GM23338 (cell line): ENCODE measurements at regions not wholly inside any gene's neighbourhood (a gene's known extent, or its start where the extent isn't known, plus 50 kb on each side); places are given as distances from the start of the nearest gene placed in this dataset.

Experiments used
- EZH2phosphoT487 ChIP-seq: fragments of 200-600 bp; sonication (generic); IDR thresholded peaks from one replicate; pipeline ENCODE4 v1.8.1; 2018; ENCODE audit warnings: antibody characterized with exemption; ENCODE audit not compliant: unreplicated experiment
- REST ChIP-seq: IDR thresholded peaks from one replicate; pipeline ENCODE4 v1.6.1; 2018; ENCODE audit warnings: antibody characterized with exemption; ENCODE audit not compliant: unreplicated experiment
- TF ChIP-seq, protein P1 (sequence below), 2 experiments: fragments of 200-600 bp in 1 of 2; sonication (generic) in 1 of 2; conservative IDR thresholded peaks; 2 replicates each; pipeline versions ENCODE4 v1.5.1 to v1.6.1; 2016 to 2017; ENCODE audit warnings: antibody characterized with exemption in 2 of 2, low read depth in 2 of 2, mild to moderate bottlenecking in 2 of 2, moderate library complexity in 1 of 2

- TF ChIP-seq, protein P1, sequence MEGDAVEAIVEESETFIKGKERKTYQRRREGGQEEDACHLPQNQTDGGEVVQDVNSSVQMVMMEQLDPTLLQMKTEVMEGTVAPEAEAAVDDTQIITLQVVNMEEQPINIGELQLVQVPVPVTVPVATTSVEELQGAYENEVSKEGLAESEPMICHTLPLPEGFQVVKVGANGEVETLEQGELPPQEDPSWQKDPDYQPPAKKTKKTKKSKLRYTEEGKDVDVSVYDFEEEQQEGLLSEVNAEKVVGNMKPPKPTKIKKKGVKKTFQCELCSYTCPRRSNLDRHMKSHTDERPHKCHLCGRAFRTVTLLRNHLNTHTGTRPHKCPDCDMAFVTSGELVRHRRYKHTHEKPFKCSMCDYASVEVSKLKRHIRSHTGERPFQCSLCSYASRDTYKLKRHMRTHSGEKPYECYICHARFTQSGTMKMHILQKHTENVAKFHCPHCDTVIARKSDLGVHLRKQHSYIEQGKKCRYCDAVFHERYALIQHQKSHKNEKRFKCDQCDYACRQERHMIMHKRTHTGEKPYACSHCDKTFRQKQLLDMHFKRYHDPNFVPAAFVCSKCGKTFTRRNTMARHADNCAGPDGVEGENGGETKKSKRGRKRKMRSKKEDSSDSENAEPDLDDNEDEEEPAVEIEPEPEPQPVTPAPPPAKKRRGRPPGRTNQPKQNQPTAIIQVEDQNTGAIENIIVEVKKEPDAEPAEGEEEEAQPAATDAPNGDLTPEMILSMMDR (conservative IDR thresholded peaks at IDR 0.05; ENCODE audit: low read depth in 2 of 2): no peak
- TF ChIP-seq REST (no peak), EZH2phosphoT487 (no peak)
These were observed 172.6 kb downstream of the VEGFA start for GRCh38 chr6:43942616-43943015.
